GM18520 (cell line): ENCODE measurements at regions not wholly inside any gene's neighbourhood (a gene's known extent, or its start where the extent isn't known, plus 50 kb on each side); places are given as distances from the start of the nearest gene placed in this dataset.

Experiments used
- ATAC-seq: cut with Tn5 transposase; IDR thresholded peaks from one replicate; pipeline ENCODE4 v1.9.1; 2021; ENCODE audit not compliant: unreplicated experiment

GRCh38 chr9:13505797-13506196 lies 226.3 kb upstream of the MPDZ start:
- no peak for ATAC-seq

GRCh38 chr9:13503599-13503998 lies 224.1 kb upstream of the MPDZ start:
- ATAC-seq: no peak

- ATAC-seq: no peak
Observed at GRCh38 chr9:13502484-13502883, 223.0 kb upstream of the MPDZ start.

GRCh38 chr9:13501018-13501417 lies 221.5 kb upstream of the MPDZ start:
- no peak for ATAC-seq

- no peak for ATAC-seq
Observed at GRCh38 chr9:13500034-13500433, 220.5 kb upstream of the MPDZ start.

- ATAC-seq: no peak
Observed at GRCh38 chr9:13493697-13494096, 214.2 kb upstream of the MPDZ start.

- ATAC-seq: no peak
Observed at GRCh38 chr9:13491493-13492424, 212.3 kb upstream of the MPDZ start.

GRCh38 chr9:13491138-13491492 lies 211.6 kb upstream of the MPDZ start:
- ATAC-seq: no peak

GRCh38 chr9:13487936-13488335 lies 208.4 kb upstream of the MPDZ start:
- ATAC-seq: no peak

- no peak for ATAC-seq
Observed at GRCh38 chr9:13487498-13487897, 208.0 kb upstream of the MPDZ start.

GRCh38 chr9:13487071-13487470 lies 207.6 kb upstream of the MPDZ start:
- no peak for ATAC-seq

GRCh38 chr9:13485068-13485596 lies 205.6 kb upstream of the MPDZ start:
- ATAC-seq: no peak

- ATAC-seq: no peak
Observed at GRCh38 chr9:13484186-13484585, 204.7 kb upstream of the MPDZ start.

- ATAC-seq: no peak
Observed at GRCh38 chr9:13481274-13481673, 201.8 kb upstream of the MPDZ start.

- no peak for ATAC-seq
Observed at GRCh38 chr9:13480693-13481092, 201.2 kb upstream of the MPDZ start.

- no peak for ATAC-seq
Observed at GRCh38 chr9:13479096-13479495, 199.6 kb upstream of the MPDZ start.

GRCh38 chr9:13478639-13479038 lies 199.1 kb upstream of the MPDZ start:
- no peak for ATAC-seq

GRCh38 chr9:13478160-13478559 lies 198.7 kb upstream of the MPDZ start:
- no peak for ATAC-seq

GRCh38 chr9:13470836-13471235 lies 191.3 kb upstream of the MPDZ start:
- no peak for ATAC-seq

- ATAC-seq: no peak
Observed at GRCh38 chr9:13467157-13467556, 187.7 kb upstream of the MPDZ start.

- no peak for ATAC-seq
Observed at GRCh38 chr9:13461414-13461991, 182.0 kb upstream of the MPDZ start.

- no peak for ATAC-seq
Observed at GRCh38 chr9:13459071-13459470, 179.6 kb upstream of the MPDZ start.
